RWPE1 (cell line): ENCODE measurements at regions not wholly inside any gene's neighbourhood (a gene's known extent, or its start where the extent isn't known, plus 50 kb on each side); places are given as distances from the start of the nearest gene placed in this dataset.

Experiments used
- CTCF ChIA-PET: fragments of 350-600 bp; sonication (Branson Sonifier 250); formaldehyde crosslinking; extraction: SDS; loops from one replicate; lab custom pipeline; 2021; lab: Yijun Ruan, JAX
- POLR2A ChIA-PET: fragments of 400-600 bp; formaldehyde crosslinking; extraction: SDS; loops from one replicate; lab custom pipeline; 2020; ENCODE audit warnings: antibody characterized with exemption; ENCODE audit not compliant: low non-redundant PET; lab: Yijun Ruan, JAX
- DNase-seq: peaks from one replicate; pipeline ENCODE4 v3.0.0; 2012; ENCODE audit warnings: low spot score
- H3K27ac ChIP-seq: fragments of 450-650 bp; 2 replicates; pipeline ENCODE4 v1.5.1; 2017
- CTCF ChIP-seq: fragments of 450-650 bp; conservative IDR thresholded peaks from 2 replicates; pipeline ENCODE4 v1.5.1; 2017; ENCODE audit warnings: low read depth, mild to moderate bottlenecking

- H3K27ac ChIP-seq: no peak overlapping the region
- TF ChIP-seq CTCF: no peak
- CTCF ChIA-PET: no interaction called here
- POLR2A ChIA-PET: no interaction called here
- no peak for DNase-seq
These were observed 708.8 kb downstream of the DHX35 start for GRCh38 chr20:39670988-39671387.

- no peak for TF ChIP-seq CTCF
- POLR2A ChIA-PET: no interaction called here
- no peak for DNase-seq
- no peak overlapping the region for H3K27ac ChIP-seq
- CTCF ChIA-PET: interaction anchor here (1.0 kb wide), 1 partner anchor 16 kb away, joined by 3 read pairs; no protein-coding TSS in a partner anchor
These were observed 707.5 kb downstream of the DHX35 start for GRCh38 chr20:39669659-39670058.

DNA sequence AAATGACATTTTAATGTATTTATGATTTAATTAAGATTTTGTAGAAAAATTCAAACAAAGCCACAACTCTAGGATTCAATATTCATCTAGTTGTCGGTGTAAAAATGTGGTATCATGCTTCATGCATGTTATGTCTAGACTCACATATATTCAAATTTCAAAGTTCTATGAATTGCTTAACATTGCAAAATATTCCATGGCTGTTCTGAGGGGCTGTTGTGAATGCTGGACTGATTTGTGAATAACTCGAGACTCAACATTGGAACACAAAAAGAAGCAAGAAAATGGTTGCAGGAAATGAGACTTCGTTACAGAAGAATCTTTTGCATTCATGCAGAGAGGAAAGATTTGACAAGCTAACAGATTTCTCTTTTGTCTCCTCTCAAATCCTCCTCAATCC is 705.9 kb downstream of the DHX35 start:
- TF ChIP-seq CTCF: no peak
- POLR2A ChIA-PET: no interaction called here
- CTCF ChIA-PET: interaction anchor here (0.9 kb wide), 1 partner anchor 403 kb away, joined by 3 read pairs; no protein-coding TSS in a partner anchor
- DNase-seq: no peak
- H3K27ac ChIP-seq: no peak overlapping the region

DNA sequence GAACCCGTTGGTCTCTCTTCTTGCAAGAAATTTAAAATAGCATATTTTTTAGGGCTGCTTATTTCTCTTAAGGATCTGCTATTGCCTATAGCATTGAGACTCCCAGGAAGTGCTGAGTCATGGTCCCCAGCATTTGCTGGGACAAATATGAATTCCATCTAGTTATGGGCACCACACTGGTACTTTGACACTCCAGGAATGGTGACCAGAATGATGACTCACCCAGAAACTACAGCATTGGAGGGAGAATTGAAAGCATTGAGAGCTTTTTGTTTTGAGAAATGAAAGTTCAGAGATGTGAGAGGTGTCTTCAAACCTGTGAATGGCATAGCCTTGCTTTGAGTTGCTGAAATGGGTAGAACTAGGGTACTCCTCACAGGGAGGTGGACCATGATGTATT is 699.7 kb downstream of the DHX35 start:
- H3K27ac ChIP-seq: no peak overlapping the region
- TF ChIP-seq CTCF: no peak
- ChIA-PET POLR2A (no interaction called here), CTCF (no interaction called here)
- no peak for DNase-seq

DNA sequence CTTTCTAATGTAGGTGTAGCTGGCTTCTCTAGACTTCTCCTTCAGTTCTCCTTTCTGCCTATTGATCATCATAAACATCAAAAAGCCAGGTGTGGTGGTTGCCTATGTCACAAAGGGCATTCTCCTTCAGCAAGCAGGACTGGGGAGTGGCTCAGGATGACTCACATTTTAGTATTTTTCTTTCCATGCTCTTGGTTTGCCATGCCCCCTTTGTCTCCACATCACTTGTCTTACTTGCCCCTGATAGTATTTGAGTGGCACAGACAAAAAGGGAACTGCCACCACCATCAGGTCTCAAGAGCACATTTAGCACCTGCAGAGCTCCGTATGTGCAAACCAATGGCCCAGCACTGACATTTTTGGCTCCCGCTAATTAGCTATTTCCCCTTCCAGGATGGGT is 698.8 kb downstream of the DHX35 start:
- no peak for TF ChIP-seq CTCF
- ChIA-PET POLR2A (no interaction called here), CTCF (no interaction called here)
- DNase-seq: no peak
- no peak overlapping the region for H3K27ac ChIP-seq

GRCh38 chr20:39660226-39660625 is 698.1 kb downstream of the DHX35 start:
- no peak for DNase-seq
- ChIA-PET CTCF (no interaction called here), POLR2A (no interaction called here)
- no peak for TF ChIP-seq CTCF
- no peak overlapping the region for H3K27ac ChIP-seq
